Uterus (tissue), 3 donors: ENCODE measurements at regions not wholly inside any gene's neighbourhood (a gene's known extent, or its start where the extent isn't known, plus 50 kb on each side); places are given as distances from the start of the nearest gene placed in this dataset.

Experiments
- DNase-seq, 2 donors: peaks; one replicate each; pipeline ENCODE4 v3.0.0-alpha.2; 2019 to 2020
- H3K27ac ChIP-seq, 2 donors: fragments of 200-600 bp; sonication (generic); 1 replicate in 1 of 2; 2 replicates in 1 of 2; pipeline ENCODE4 v1.5.1; 2016 to 2018
- H3K27me3 ChIP-seq, 2 donors: fragments of 200-600 bp; sonication (generic); one replicate each; pipeline ENCODE4 v1.5.1; 2018 to 2019; ENCODE audit warnings: control low read depth in 1 of 2
- H3K36me3 ChIP-seq, 2 donors: fragments of 200-600 bp; sonication (generic); one replicate each; pipeline ENCODE4 v1.5.1; 2019; ENCODE audit warnings: control low read depth in 1 of 2
- H3K4me1 ChIP-seq, 2 donors: fragments of 200-600 bp; sonication (generic); one replicate each; pipeline ENCODE4 v1.5.1; 2018 to 2019; ENCODE audit warnings: control low read depth in 1 of 2
- H3K4me3 ChIP-seq, 2 donors: fragments of 200-600 bp; sonication (generic); 1 replicate in 1 of 2; 2 replicates in 1 of 2; pipeline ENCODE4 v1.5.1; 2018 to 2019; ENCODE audit warnings: mild to moderate bottlenecking in 1 of 2
- H3K9me3 ChIP-seq, 2 donors: fragments of 200-600 bp; sonication (generic); one replicate each; pipeline ENCODE4 v1.5.1; 2019; ENCODE audit warnings: control low read depth in 1 of 2
- POLR2A ChIP-seq, 2 donors: fragments of 450-650 bp; IDR thresholded peaks; one replicate each; pipeline ENCODE4 v1.6.1; 2016; ENCODE audit warnings: antibody characterized with exemption in 2 of 2, mild to moderate bottlenecking in 1 of 2, moderate library complexity in 1 of 2
- intact Hi-C: fragments of 100-400 bp; cut with DNase I; formaldehyde crosslinking; loops from one replicate; pipeline ENCODE4 v1.15.1; 2023; ENCODE audit warnings: low total_unique reads
- TF ChIP-seq, protein P1 (sequence below), 4 experiments: fragments of 200-600 bp in 2 of 4; fragments of 450-650 bp in 2 of 4; sonication (generic) in 2 of 4; IDR thresholded peaks; one replicate each; pipeline ENCODE4 v1.5.1; 2016 to 2019; ENCODE audit warnings: antibody characterized with exemption in 4 of 4, mild to moderate bottlenecking in 2 of 4, moderate library complexity in 1 of 4
- donor health status: DM: yes; HTN: yes; CAD: no.

DNA sequence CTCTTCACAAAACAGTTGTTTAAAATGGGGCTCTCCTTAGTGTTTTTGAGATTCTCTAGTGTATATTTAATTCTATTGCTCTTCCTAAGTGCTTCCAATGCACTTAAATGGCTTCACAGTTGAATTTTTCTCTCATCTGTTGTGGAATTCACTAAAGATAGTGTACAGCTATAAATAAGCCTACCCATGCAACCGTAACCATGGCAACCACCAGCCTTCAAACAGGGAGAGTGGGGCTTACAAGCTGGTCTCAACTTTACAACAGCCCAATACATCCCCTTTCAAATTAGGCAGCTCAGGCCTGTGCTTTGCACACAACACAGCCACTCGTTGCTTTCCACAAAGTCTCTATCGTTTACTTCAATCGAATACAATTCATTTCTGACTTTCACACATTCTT is 144.0 kb upstream of the PLPPR1 start:
- Histone ChIP-seq H3K4me3 (no peak overlapping the region), H3K36me3 (no peaks in the 10 kb centered on the region), H3K9me3 (no peaks in the 10 kb centered on the region), H3K27me3 (no peaks in the 10 kb centered on the region), H3K27ac (no peak overlapping the region), H3K4me1 (no peaks in the 10 kb centered on the region)
- intact Hi-C loops = no loop called here
- TF ChIP-seq POLR2A (IDR thresholded peaks at IDR 0.05) = no peak
- TF ChIP-seq, protein P1, sequence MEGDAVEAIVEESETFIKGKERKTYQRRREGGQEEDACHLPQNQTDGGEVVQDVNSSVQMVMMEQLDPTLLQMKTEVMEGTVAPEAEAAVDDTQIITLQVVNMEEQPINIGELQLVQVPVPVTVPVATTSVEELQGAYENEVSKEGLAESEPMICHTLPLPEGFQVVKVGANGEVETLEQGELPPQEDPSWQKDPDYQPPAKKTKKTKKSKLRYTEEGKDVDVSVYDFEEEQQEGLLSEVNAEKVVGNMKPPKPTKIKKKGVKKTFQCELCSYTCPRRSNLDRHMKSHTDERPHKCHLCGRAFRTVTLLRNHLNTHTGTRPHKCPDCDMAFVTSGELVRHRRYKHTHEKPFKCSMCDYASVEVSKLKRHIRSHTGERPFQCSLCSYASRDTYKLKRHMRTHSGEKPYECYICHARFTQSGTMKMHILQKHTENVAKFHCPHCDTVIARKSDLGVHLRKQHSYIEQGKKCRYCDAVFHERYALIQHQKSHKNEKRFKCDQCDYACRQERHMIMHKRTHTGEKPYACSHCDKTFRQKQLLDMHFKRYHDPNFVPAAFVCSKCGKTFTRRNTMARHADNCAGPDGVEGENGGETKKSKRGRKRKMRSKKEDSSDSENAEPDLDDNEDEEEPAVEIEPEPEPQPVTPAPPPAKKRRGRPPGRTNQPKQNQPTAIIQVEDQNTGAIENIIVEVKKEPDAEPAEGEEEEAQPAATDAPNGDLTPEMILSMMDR (IDR thresholded peaks at IDR 0.05) = no peak
- DNase-seq = no peak

GRCh38 chr9:100890321-100890720 is 138.2 kb upstream of the PLPPR1 start:
- no peak overlapping the region for H3K4me3 ChIP-seq
- no peaks in the 10 kb centered on the region for H3K4me1 ChIP-seq
- H3K9me3 ChIP-seq = no peaks in the 10 kb centered on the region
- no peak overlapping the region for H3K27ac ChIP-seq
- no peak for DNase-seq
- H3K36me3 ChIP-seq = no peaks in the 10 kb centered on the region
- intact Hi-C loops = no loop called here
- H3K27me3 ChIP-seq = no peaks in the 10 kb centered on the region
- TF ChIP-seq, protein P1 (IDR thresholded peaks at IDR 0.05) = no peak
- TF ChIP-seq POLR2A (IDR thresholded peaks at IDR 0.05) = no peak

DNA sequence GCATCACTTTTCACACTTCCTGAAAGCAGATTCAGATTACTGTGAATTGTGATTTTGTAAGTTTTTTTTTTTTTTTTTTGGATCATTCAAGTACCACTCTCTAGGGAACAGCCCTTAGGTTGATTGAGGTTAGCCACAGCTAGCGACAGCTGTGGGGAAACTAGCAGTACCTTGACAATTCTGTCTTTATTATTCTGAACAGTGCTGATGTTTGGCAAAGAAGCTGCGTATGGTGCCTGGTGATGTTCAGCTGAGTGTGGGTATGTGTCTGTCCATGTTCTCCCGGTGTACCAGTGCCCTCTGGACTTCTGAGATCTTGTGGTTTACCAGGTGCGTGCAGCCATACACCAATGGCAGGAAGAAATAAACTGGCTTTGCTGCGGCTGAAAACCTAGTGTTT is 117.3 kb upstream of the PLPPR1 start:
- no peaks in the 10 kb centered on the region for H3K36me3 ChIP-seq
- intact Hi-C loops = no loop called here
- H3K9me3 ChIP-seq = no peaks in the 10 kb centered on the region
- TF ChIP-seq, protein P1 (IDR thresholded peaks at IDR 0.05) = no peak
- no peak for TF ChIP-seq POLR2A (IDR thresholded peaks at IDR 0.05)
- H3K27me3 ChIP-seq = no peaks in the 10 kb centered on the region
- no peak for DNase-seq
- H3K4me3 ChIP-seq = no peak overlapping the region
- no peaks in the 10 kb centered on the region for H3K4me1 ChIP-seq
- no peak overlapping the region for H3K27ac ChIP-seq

- Histone ChIP-seq H3K4me1 (no peaks in the 10 kb centered on the region), H3K9me3 (no peaks in the 10 kb centered on the region), H3K4me3 (no peak overlapping the region), H3K27me3 (no peaks in the 10 kb centered on the region), H3K36me3 (no peaks in the 10 kb centered on the region), H3K27ac (no peak overlapping the region)
- DNase-seq = no peak
- no peak for TF ChIP-seq POLR2A (IDR thresholded peaks at IDR 0.05)
- TF ChIP-seq, protein P1 (IDR thresholded peaks at IDR 0.05) = no peak
- intact Hi-C loops = no loop called here
Measured at GRCh38 chr9:100913257-100913656, 115.3 kb upstream of the PLPPR1 start.

DNA sequence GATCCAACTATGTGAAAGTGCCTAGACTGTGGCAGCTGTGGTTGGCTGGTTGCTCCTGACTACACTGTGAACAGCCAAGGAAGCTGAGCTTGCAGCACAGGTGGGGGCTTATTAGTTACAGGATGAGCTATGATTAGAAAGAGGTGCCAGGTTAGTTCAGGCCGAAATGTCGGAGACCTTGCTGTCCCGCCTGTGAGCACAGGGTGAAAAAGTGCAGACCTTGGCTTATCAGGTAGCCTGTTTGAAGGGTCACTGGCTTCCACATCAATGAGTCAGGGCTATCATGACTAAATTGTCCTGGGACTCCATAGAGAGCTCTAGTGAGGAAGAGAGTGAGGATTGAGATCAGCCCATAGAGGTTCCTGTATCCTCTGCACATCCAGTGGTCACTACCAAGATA is 114.3 kb upstream of the PLPPR1 start:
- H3K4me3 ChIP-seq = no peak overlapping the region
- H3K27ac ChIP-seq = no peak overlapping the region
- no peaks in the 10 kb centered on the region for H3K9me3 ChIP-seq
- no peak for DNase-seq
- TF ChIP-seq POLR2A (IDR thresholded peaks at IDR 0.05) = no peak
- TF ChIP-seq, protein P1 (IDR thresholded peaks at IDR 0.05) = no peak
- H3K27me3 ChIP-seq = no peaks in the 10 kb centered on the region
- H3K36me3 ChIP-seq = no peaks in the 10 kb centered on the region
- no peaks in the 10 kb centered on the region for H3K4me1 ChIP-seq
- intact Hi-C loops = no loop called here
